Osteocyte (in vitro differentiated cells): ENCODE measurements at regions not wholly inside any gene's neighbourhood (a gene's known extent, or its start where the extent isn't known, plus 50 kb on each side); places are given as distances from the start of the nearest gene placed in this dataset.

ENCODE experiments used
- DNase-seq: peaks from one replicate; pipeline ENCODE4 v3.0.0; 2021; ENCODE audit warnings: mixed read lengths; ENCODE audit not compliant: unreplicated experiment; ENCODE audit errors: extremely low spot score
- H3K27ac Mint-ChIP-seq: one replicate; pipeline ENCODE4 v1.8.0; 2021; ENCODE audit warnings: mild to moderate bottlenecking, mixed read lengths; ENCODE audit not compliant: unreplicated experiment
- H3K27me3 Mint-ChIP-seq: one replicate; pipeline ENCODE4 v1.8.0; 2021; ENCODE audit warnings: mixed read lengths; ENCODE audit not compliant: unreplicated experiment
- H3K36me3 Mint-ChIP-seq: one replicate; pipeline ENCODE4 v1.8.0; 2021; ENCODE audit warnings: mixed read lengths; ENCODE audit not compliant: unreplicated experiment
- H3K4me1 Mint-ChIP-seq: one replicate; pipeline ENCODE4 v1.8.0; 2021; ENCODE audit warnings: mixed read lengths; ENCODE audit not compliant: unreplicated experiment
- H3K4me3 Mint-ChIP-seq: one replicate; pipeline ENCODE4 v1.8.0; 2021; ENCODE audit warnings: mild to moderate bottlenecking, moderate library complexity, mixed read lengths; ENCODE audit not compliant: unreplicated experiment
- H3K9me3 Mint-ChIP-seq: one replicate; pipeline ENCODE4 v1.8.0; 2021; ENCODE audit warnings: mixed read lengths; ENCODE audit not compliant: unreplicated experiment
- CTCF ChIP-seq: fragments of 200-600 bp; sonication (generic); IDR thresholded peaks from 2 replicates; pipeline ENCODE4 v1.5.0; 2021; ENCODE audit warnings: antibody characterized with exemption, mild to moderate bottlenecking, moderate library complexity

- Mint-ChIP-seq H3K9me3 (no peaks in the 10 kb centered on the region), H3K4me1 (no peaks in the 10 kb centered on the region), H3K4me3 (no peak overlapping the region), H3K36me3 (no peaks in the 10 kb centered on the region), H3K27me3 (no peaks in the 10 kb centered on the region), H3K27ac (no peak overlapping the region)
- DNase-seq, result no peak
- TF ChIP-seq CTCF, result no peak
Observed at GRCh38 chr20:24810676-24811407, 138.2 kb upstream of the CST7 start.

GRCh38 chr20:24812373-24812772, 136.7 kb upstream of the CST7 start:
- no peak for TF ChIP-seq CTCF
- Mint-ChIP-seq H3K9me3 (no peaks in the 10 kb centered on the region), H3K27ac (no peak overlapping the region), H3K27me3 (no peaks in the 10 kb centered on the region), H3K4me3 (no peak overlapping the region), H3K36me3 (no peaks in the 10 kb centered on the region), H3K4me1 (no peaks in the 10 kb centered on the region)
- DNase-seq, result no peak

GRCh38 chr20:24813080-24813479, 136.0 kb upstream of the CST7 start:
- Mint-ChIP-seq H3K4me3 (no peak overlapping the region), H3K9me3 (no peaks in the 10 kb centered on the region), H3K27ac (no peak overlapping the region), H3K4me1 (no peaks in the 10 kb centered on the region), H3K36me3 (no peaks in the 10 kb centered on the region), H3K27me3 (no peaks in the 10 kb centered on the region)
- no peak for DNase-seq
- no peak for TF ChIP-seq CTCF

GRCh38 chr20:24813496-24813895, 135.6 kb upstream of the CST7 start:
- Mint-ChIP-seq H3K9me3 (no peaks in the 10 kb centered on the region), H3K4me1 (no peaks in the 10 kb centered on the region), H3K27me3 (no peaks in the 10 kb centered on the region), H3K36me3 (no peaks in the 10 kb centered on the region), H3K27ac (no peak overlapping the region), H3K4me3 (no peak overlapping the region)
- DNase-seq, result no peak
- TF ChIP-seq CTCF, result no peak

GRCh38 chr20:24813936-24814335, 135.1 kb upstream of the CST7 start:
- Mint-ChIP-seq H3K36me3 (no peaks in the 10 kb centered on the region), H3K27me3 (no peaks in the 10 kb centered on the region), H3K4me3 (no peak overlapping the region), H3K9me3 (no peaks in the 10 kb centered on the region), H3K27ac (no peak overlapping the region), H3K4me1 (no peaks in the 10 kb centered on the region)
- no peak for DNase-seq
- no peak for TF ChIP-seq CTCF
